Eye (tissue), 1 donor: ENCODE measurements at regions not wholly inside any gene's neighbourhood (a gene's known extent, or its start where the extent isn't known, plus 50 kb on each side); places are given as distances from the start of the nearest gene placed in this dataset.
A peak's percentile ranks its signal among the peaks of the same experiment; 100 is the strongest.

Experiments used
- DNase-seq: peaks from one replicate; pipeline ENCODE4 v3.0.0-alpha.2; 2015

DNA sequence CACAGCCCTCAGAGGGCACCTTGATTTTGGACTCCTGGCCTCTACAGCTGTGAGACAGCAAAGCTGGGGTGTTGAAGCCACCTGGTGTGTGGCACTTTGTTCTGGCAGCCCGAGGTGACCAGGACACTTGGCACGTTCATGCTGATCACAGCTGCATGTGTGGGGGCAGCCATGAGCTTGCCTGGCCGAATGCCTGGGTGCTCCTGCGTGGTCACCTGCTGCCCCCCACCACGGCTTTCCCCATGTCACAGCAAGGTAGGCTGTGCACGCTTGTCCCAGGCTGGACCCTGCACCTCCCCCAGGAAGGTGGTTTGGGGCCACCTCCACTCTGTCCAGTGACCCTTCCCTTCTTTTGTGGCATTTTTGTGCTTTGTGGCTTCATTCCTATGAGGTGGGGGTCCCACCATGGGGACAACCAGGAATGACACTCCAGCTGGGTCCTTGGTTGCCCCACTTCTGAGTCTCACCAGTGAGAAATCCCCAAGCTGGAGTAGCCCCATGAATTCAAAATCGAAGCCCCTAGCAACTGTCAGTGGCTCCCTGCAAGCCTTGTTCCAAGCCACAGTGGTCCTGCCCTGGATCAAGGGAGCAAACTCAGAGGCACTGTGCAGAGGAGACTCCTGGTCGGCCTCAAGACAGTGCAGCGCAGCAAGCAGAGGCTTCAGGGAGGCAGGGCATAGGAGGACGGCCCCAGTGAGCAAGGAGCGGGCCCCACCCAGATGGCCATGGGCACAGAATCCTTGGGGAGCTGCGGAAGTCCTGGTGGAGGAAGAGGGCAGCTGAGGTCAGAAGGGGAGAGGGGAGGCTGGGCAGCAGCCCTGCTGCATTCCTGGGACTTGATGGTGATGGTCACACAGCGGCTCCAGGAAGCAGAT, 121.4 kb upstream of the HS6ST1 start:
- DNase-seq = no peak

DNA sequence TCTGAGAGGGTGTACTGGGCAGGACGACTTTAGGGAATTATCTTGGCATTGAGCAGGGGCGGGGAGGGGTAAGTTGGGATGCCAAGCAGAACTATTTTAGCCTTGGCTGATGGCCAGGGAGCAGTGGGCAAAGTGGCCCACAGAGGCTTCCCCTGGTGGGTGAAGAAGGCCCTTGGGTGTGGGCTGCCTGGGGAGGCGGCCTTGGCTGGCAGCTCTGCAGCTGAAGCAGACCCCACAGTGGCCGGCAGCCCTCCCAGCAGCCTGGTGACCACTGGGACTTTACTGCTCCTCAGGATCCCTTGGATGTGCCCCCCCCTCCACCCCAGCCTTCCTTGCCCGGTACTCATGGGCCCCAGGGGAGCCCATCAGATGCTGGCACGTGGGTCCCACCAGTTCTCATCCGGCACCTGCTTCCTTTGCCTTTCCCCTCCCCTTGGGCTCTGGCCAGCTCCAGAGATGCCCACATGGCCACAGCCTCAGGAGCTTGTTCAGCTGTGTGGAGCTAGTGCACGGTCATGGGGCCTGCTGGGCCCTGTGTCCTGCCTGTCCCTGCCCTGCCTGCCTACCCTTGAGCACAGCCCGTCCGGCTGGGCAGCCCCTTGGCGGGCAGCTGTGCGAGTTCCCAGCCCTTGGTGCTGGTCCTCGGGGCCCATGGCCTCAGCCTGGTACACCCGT, 122.1 kb upstream of the HS6ST1 start:
- DNase-seq = no peak

DNA sequence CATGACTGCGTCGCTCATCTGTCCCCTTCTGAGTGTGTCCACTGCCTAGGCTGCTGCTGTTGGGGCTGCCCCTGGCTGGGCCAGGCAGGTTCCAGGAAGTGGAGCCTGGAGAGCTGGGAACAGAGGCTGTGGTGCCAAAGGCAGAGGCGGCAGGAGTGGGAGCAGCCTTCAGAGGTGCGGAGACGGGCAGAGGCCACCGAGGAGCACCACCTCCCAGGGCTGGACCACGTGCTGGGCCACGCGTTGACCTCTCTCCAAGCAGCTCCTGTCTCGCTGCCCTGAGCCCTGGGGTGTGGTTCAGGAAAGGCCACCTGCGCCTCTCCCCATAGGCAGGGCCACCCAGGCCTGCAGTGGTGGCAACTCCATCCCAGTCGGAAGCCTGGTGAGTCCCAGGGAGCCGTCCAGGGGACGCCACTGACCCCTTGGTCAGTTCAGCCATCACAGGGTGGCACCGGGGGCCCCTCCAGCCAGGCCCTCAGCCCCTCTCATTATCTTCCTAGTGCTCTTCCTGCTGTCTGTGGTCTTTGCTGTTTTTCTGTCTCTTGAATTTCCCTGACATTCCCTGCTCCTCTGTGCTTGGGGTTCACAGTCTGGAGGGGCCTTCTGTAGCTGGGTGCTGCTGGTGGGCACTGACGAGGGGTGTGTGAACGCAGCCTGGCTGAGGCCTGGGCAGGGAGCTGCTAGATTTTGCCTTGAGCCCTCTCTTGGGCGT, 122.8 kb upstream of the HS6ST1 start:
- DNase-seq = no peak

DNA sequence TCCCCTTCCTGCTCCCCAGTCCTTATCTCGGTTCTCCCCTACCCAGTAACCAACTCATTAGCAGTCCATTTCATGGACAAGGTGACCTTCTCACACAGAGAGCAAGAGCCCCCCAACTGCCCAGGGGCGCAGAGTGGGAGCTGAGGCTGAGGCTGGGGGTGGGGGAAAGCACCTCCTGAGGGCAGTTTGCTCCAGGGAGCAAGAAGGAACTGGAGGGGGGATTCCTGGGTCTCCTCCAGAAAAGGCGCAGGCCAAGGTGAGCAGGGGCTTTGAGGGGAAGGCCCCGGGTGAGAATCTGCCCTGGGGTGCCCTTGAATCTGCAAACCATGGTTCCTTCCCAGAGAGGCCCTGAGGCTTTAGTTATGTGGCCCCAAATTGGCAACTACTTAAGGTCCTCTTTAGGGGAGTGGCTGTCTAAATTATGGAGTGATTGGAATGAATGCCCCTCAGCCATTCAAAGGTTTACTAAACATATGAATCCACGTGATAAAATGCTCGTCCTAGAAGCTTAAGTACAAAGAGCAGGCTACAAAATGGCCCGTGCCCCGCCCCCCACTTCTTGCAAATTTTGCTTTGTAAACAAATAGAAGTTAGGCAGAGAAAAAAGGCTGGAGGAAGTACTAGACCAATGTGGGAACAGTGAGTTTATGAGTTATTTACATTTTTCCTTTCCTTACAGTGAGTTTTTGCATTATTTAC, 123.5 kb upstream of the HS6ST1 start:
- DNase-seq = no peak

DNA sequence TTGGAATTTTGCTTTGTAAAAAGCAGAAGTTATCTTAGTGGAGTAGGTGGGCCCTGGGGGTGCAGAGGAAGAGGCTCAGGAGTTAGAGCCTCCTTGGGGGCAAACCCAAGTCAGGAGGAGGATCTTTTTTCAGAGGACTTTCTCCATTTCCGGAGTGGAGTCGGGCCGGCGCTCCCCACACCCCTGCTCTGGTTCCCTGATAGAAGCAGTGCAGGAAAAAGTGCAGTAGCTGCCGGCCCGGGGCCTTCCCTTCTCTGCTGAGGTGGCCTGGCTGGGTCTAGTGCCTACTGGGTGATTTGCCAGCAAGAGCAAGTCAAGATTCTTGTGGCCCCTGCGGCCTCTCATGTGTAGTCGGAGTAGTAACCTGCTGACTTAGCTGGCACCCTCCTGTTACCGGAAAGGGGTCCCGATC, 124.2 kb upstream of the HS6ST1 start:
- no peak for DNase-seq

DNA sequence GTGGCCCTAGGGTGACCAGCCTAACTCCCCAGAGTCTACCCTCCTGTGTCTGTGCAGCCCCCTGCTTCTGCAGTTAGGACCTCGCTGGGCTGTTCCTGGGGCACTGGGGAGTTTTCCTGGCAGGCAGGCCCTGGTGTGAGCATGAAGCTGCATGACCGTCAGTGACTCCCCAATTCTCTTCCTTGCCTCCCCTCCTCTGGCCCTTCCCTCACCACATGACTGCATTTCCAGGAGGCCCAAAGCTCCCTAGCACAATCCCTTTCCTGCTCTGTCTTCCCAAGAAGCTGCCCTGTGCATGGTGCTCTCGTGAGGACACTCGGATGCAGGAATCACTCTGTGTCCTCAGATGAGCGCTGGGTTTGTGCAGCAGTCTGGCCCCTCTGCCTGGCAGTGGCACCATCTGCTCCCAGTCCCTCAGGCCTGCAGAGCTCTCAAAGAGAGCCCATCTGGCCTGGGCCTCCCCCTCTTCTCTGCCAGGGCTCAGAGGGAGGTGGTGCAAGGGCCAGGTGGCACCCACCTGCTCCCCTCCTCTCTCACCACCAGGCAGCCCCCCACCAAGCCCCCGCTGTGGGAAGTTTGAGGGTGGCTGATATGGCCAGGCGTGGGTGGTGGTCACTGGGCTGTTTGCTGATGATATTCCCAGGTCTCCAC, 125.6 kb upstream of the HS6ST1 start:
- peak; percentile 71 for DNase-seq

DNA sequence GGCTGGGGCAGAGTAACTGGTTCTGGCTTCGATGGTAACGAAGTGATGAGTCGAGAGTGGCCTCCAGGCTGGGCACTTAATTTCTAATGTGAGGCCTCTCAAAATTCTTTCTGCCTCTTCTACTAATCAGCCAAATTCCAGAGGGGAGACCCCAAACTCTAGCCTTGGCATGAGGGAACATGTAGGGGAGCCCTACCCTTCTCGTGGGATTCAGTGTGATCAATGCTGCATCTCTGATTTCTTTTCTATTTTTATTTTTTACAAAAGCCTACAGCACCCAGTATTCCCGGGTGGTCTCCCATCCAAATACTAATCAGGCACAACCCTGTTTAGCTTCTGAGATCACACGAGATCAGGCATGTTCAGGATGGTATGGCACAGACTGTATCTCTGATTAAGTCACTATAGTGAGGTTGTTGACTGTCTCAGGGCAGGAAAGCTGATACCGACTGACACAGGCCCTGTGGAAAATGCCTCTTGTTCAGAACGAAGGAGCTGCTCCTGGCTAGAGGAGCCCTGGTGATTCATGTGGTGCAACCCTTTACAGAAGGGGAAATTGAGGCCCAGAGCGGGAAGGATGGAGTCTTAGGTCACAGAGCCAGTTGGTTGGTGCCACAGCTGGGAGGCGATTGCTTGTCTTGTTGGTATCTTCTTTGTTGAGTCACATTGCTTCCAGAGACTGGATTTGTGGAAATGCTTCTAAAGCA, 126.3 kb upstream of the HS6ST1 start:
- DNase-seq = no peak

DNA sequence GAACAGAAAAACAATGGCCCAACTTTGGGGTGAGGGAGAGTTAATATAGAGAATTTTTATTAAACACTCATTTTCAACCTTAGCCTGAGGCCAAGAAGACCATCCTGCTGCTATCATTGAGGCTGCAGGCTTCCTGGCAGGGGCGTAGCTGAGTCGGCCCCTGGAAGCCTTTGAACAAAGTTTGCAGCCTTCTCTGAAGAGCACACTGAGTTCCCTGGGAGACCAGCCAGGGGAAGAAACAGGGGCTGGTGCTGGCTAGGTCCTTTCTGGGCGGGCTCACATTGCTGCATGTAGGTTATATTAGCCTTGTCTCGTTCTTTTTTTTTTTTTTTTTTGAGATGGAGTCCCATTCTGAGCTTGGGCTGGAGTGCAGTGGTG, 126.8 kb upstream of the HS6ST1 start:
- DNase-seq = no peak

DNA sequence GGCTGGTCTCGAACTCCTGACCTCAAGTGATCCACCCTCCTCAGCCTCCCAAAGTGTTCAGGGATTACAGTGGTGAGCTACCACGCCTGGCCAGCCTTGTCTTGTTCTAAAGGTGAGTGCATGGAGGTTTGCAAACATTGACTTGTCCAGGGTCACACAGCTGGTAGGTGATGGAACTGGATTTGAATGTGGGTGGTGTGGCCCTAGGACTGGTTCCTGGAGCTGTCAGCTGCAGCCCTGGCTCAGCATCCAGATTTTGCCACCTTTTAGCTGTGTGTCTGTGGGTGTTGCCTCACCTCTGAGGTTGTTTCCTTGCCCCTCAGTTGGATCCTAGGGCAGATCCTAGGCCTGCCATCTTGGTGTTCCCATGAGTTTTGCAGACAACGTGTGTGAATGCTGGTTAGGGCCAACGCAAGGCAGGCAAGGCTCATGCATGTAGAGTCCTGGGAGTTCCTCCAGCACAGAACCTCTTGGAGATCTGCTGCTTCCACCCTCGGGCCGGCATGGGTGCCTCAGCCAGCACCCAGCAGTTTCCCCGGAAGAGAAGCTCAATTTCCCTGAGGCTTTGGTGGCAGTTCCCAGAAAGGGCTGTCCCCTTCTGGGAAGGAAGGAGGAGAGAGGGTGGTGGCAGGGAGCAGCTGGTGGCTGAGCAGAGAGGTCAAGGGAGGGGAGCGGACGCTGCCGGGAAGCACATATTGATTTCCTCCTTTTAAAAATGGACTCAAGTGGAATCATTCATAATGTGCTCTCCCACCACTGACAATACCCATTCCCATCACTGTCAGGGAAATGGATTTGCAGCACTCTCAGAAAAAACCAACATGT, 127.6 kb upstream of the HS6ST1 start:
- peak; percentile 80 for DNase-seq

DNA sequence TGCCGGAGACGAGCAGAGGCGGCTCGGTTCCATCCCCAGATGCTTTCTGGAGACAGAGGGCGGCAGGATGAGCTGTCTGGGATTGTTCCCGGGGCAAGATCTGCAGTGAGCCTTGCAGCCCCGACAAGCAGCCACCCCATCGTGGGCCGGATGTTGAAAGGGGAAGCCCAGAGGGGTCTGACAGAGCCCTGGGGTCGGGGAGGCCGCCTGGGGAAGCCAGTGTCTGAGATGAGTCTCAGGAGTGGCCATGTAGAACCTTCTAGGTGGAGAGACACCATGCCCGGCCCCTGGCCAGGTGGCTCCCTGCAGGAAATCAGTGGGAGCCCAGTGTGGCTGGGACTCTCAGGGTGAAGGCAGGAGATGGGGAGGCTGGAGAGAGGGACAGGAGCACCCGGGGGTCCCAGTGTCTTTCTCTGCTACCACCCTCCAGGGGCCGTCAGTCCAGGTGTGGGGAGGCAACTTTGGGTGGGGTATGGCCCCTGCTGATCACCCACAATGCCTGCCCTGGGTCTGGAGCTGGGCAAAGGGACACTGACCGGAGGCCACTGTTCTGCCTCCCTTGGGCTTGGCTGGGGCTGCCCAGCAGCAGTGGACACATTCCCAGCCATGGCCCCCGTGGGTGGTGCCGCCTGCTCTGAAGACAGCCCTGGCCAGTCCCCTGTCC, 128.3 kb upstream of the HS6ST1 start:
- DNase-seq = no peak

DNA sequence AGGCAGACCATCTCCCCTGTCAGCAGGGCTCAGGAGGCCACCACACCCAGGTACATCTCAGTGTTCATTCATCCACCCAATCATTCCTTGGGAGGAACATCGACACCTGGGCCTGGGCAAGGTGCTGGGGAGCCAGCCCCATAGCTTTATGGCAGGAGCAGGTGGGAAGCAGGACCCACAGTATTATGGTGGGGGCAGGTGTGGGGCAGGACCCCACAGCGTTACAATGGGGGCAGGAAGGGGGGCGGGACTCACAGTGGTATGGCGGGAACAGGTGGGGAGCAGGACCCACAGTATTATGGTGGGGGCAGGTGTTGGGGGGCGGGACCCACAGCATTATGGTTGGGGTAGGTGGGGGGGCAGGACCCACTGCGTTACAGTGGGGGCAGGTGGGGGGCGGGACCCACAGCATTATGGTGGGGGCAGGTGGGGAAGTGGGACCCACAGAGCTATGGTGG, 128.9 kb upstream of the HS6ST1 start:
- DNase-seq = no peak

DNA sequence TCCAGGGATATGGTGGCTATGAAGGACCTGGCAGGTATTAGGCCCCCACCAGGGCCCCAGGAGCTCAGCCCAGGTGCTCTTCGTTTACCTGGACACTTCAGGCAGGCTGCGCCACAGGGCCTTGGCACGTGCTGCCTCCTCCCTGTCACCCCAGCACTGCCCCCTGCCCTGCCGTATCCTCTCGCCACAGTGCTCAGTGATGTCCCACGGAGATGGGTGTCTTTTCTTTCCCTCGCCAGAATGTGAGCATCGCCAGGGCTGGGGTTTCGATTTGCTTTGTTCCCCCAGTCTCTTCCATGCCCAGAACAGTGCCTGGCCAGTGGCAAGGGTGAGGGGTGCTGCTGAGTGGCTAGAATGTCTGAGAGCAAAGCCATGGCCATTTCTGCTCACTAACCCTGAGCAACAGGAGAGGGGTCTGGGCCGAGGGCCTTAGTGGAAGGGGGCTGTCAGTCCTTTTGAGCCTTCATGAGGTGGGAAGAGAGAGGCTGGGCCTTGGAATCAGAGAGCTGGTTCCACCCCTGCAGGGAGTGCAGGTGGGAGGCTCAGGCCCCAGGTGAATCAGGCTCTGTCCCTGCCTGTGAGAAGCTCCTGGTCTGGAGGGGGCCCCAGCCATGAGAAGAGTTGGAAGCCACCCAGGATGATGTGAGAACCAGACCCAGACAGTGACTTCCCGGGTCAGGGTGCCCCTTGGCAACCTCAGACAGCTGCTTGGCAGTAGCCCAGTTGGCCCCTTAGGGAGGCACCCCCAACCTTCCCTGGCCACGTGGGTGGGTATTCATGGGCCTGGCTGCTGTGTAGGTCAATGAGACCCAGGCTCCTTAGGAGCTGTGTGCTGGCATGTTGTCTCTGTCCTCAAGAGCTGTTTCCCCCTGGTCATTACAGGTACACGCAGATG, 129.9 kb upstream of the HS6ST1 start:
- no peak for DNase-seq

DNA sequence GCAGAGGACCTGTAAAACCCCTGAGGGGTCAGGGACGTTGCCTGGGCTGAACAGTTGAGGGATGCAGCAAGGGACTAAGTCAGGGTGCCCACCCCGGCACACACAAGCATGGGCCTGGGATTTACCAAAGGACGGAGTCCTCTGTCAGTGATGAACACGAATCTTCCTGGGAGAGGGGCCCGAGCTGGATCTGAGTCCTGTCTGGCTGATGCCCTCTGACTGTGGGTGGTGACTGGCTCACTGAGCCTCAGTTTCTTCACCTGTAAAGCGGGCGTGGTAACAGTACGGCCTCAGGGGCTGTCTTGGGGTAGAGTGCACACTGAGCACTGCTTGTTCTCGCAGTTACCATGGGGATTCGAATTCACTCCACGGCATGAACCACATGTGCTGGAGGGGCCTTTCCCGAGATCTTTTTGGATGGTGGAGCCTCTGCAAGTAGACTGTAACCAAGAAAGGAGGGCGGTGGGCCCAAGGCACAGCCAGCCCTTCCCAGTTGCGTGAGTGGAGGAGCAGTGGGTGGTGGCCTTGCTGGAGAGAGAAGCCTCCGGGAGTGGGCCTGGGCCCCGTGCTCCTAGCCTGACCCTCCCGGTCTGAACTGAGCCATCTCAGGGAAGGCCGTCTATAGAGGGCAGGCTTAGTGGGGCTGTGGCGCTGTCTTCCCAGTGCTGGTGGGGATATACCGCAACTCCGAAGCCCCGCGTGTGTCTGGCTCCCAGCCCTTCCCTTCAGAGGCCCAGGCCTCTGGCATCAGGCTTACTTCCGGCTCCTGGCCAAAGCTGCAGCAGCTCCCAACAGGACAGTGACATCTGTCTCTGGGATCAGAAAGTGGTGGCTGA, 130.8 kb upstream of the HS6ST1 start:
- no peak for DNase-seq

DNA sequence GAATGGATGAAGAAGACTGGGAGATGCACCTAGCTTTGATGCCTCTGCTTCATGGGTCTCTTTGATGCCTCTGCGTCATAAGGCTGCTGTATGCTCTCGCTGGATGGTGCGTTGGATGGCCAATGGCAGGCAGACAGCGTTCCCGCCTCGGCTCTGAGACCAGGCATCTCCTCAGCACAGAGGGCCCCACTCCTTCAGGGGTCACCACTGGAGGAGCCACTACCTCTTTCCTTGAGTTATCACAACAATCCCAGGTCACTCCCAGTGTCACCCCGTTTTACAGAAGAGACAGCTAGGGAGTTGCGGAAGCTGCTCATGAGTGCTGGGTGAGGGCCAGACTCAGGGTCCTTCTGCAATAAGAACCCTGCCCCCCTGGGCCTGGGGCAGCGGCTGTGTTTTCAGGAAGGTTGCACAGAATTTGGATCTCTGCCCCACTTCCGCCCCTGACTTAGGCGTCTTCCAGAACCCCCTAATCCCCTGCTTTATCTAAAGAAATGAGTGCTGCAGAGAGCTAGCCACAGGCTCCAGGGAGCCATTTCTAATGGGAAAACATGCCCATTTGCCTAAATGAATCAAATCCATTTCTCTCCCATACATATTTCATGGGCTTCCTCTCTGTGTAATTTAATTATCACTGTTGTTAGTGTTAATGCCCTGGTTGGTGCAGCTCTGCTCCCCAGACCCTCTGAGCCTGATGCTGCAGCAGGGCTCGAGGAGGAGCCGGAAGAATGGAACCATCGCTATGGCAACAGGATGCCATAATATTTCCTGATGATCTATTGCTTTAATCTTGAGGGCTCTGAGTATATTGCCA, 131.8 kb upstream of the HS6ST1 start:
- DNase-seq = no peak

DNA sequence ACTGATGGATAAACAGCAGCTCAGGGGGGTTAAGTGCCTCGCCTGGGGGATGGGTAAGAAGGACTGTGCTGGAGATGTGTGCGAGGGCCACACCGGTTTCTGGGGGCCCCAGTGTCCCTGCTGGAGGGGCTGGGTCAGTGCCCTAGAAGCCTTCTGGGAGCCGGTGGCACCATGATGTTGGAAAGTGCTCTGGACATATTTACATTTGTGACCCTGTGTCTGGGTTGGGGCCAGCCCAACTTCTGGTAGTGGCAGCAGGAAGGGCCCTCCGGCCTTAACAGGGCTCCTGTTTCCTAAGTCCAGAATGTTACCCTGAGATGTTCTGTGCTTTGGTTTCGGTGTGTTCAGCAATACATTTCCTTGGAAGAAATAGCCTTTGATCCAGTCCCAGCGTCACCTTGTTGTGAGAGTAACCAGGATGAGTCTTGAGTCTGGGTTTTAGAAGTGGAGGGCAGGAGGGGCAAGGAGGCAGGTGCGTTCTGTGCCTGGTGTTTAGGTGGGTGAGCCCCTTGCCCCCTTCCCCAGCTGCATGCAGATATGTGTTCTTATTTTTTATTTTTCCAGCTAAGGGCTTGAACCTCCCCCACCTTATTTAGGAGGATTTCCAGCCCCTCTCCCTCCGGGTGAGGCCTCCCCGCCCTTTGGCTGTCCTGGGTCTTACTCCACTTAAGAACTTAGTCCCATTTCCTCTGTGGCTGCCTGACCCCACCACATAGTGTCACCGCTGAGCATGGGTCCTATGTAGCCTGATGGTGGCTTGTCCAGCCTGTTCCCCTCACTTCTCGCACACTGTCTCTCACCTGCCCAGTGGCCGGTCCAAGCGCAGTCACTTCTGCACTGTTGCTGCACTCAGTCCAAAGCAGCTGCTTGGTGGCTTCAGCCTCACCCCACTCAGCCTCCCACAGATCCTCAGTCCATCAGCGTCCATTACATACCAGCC, 132.7 kb upstream of the HS6ST1 start:
- DNase-seq = no peak

DNA sequence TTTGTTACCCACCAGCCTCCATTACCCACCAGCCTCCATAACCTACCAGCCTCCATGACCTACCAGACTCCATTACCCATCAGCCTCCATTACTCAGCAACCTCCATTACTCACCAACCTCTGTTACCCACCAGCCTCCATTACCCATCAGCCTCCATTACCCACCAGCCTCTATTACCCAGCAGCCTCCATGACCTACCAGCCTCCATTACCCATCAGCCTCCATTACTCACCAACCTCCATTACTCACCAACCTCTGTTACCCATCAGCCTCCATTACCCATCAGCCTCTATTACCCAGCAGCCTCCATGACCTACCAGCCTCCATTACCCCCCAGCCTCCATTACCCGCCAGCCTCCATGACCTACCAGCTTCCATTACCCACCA, 133.3 kb upstream of the HS6ST1 start:
- no peak for DNase-seq
